GM12878 (cell line): ENCODE measurements at regions not wholly inside any gene's neighbourhood (a gene's known extent, or its start where the extent isn't known, plus 50 kb on each side); places are given as distances from the start of the nearest gene placed in this dataset.

ENCODE experiments used
- ATAC-seq: fragments of 200-7000 bp; cut with Tn5 transposase; 3 replicates; pipeline ENCODE4 v1.9.1; 2020; ENCODE audit warnings: mild to moderate bottlenecking, moderate library complexity
- BruUV-seq: library from RNA; stranded (reverse); fragments of 400-500 nt; replicated peaks from 2 replicates; lab custom pipeline; 2021; lab: Mats Ljungman, UMichigan
- CTCF ChIA-PET: fragments of 300-600 bp; sonication (Branson Sonifier 250); formaldehyde crosslinking; extraction: SDS; loops from one replicate; lab custom pipeline; 2021; ENCODE audit warnings: inconsistent platforms; lab: Yijun Ruan, JAX
- POLR2A ChIA-PET: fragments of 350-600 bp; formaldehyde crosslinking; extraction: SDS; loops from one replicate; lab custom pipeline; 2021; ENCODE audit warnings: inconsistent platforms; lab: Charles Lee
- RAD21 ChIA-PET: fragments of 300-600 bp; sonication (Branson Sonifier 250); formaldehyde crosslinking; loops from one replicate; lab custom pipeline; 2023; ENCODE audit warnings: antibody characterized with exemption; ENCODE audit not compliant: unreplicated experiment; lab: Charles Lee
- SMC1A ChIA-PET: fragments of 300-600 bp; sonication (Branson Sonifier 250); formaldehyde crosslinking; loops from one replicate; lab custom pipeline; 2023; ENCODE audit not compliant: unreplicated experiment, uncharacterized antibody; lab: Charles Lee
- DNase-seq: peaks from one replicate; pipeline ENCODE4 v3.0.0-alpha.2; 2011; ENCODE audit warnings: low read depth, low spot score
- FAIRE-seq: peaks from 3 replicates; lab custom pipeline; 2011; peaks lifted over from hg19 to GRCh38; lab: Jason Lieb, UNC
- H2AFZ ChIP-seq: 2 replicates; pipeline ENCODE4 v1.6.0; 2011; ENCODE audit warnings: low read depth, low read length, control low read depth; ENCODE audit not compliant: control insufficient read depth
- H3K27ac ChIP-seq: 2 replicates; pipeline ENCODE4 v1.5.1; 2011; ENCODE audit warnings: control low read depth; ENCODE audit not compliant: control insufficient read depth, insufficient read depth
- H3K27me3 ChIP-seq, 2 experiments: replicated peaks in 1 of 2; 2 replicates each; pipeline versions ENCODE4 v1.6.0 to v1.6.1; 2011; ENCODE audit warnings: low read length in 1 of 2; ENCODE audit not compliant: control insufficient read depth in 2 of 2, insufficient read depth in 2 of 2
- H3K36me3 ChIP-seq, 2 experiments: 2 replicates each; pipeline ENCODE4 v1.5.1; 2011; ENCODE audit warnings: low read length in 1 of 2; ENCODE audit not compliant: control insufficient read depth in 2 of 2, insufficient read depth in 2 of 2
- H3K4me1 ChIP-seq: 2 replicates; pipeline ENCODE4 v1.6.1; 2011; ENCODE audit warnings: mild to moderate bottlenecking, low read length, moderate library complexity, mixed read lengths; ENCODE audit not compliant: control insufficient read depth, insufficient read depth
- H3K4me2 ChIP-seq: 2 replicates; pipeline ENCODE4 v1.6.0; 2011; ENCODE audit warnings: control low read depth; ENCODE audit not compliant: control insufficient read depth, insufficient read depth
- H3K4me3 ChIP-seq: fragments of 200-600 bp; sonication (generic); 2 replicates; pipeline ENCODE4 v1.5.1; 2016
- H3K79me2 ChIP-seq: 2 replicates; pipeline ENCODE4 v1.6.0; 2011; ENCODE audit warnings: low read length; ENCODE audit not compliant: control insufficient read depth, insufficient read depth
- H3K9ac ChIP-seq: 2 replicates; pipeline ENCODE4 v1.8.0; 2011; ENCODE audit warnings: low read length, control low read depth, mixed read lengths; ENCODE audit not compliant: control insufficient read depth, insufficient read depth
- H3K9me3 ChIP-seq: replicated peaks from 3 replicates; pipeline ENCODE4 v1.5.1; 2011; ENCODE audit warnings: mild to moderate bottlenecking, low read length; ENCODE audit not compliant: control insufficient read depth, insufficient read depth
- H4K20me1 ChIP-seq: 2 replicates; pipeline ENCODE4 v1.6.0; 2011; ENCODE audit not compliant: control insufficient read depth, insufficient read depth
- BRCA1 ChIP-seq: IDR thresholded peaks from 2 replicates; pipeline ENCODE4 v1.6.1; 2011; ENCODE audit warnings: low read depth, low read length, improper control_type of control experiment
- SREBF1 ChIP-seq: IDR thresholded peaks from 2 replicates; pipeline ENCODE4 v1.6.1; 2012; ENCODE audit warnings: mild to moderate bottlenecking, low read length
- SRF ChIP-seq, 2 experiments: IDR thresholded peaks; 2 replicates each; pipeline ENCODE4 v1.6.1; 2011; ENCODE audit warnings: low read depth in 2 of 2, low read length in 2 of 2, mild to moderate bottlenecking in 1 of 2, moderate library complexity in 1 of 2
- SUPT20H ChIP-seq: IDR thresholded peaks from 2 replicates; pipeline ENCODE4 v1.6.1; 2011; ENCODE audit warnings: low read depth, mild to moderate bottlenecking, low read length, moderate library complexity, borderline replicate concordance; ENCODE audit not compliant: control insufficient read depth
- TCF12 ChIP-seq: IDR thresholded peaks from 2 replicates; pipeline ENCODE4 v1.6.1; 2011; ENCODE audit warnings: low read depth, mild to moderate bottlenecking, low read length
- WGBS: methylation state at CpG from one replicate; pipeline ENCODE4 v1.1.6; 2016; ENCODE audit warnings: low lambda C conversion rate; ENCODE audit not compliant: insufficient replicate concordance, insufficient coverage; ENCODE audit errors: missing lambda C conversion rate; 5-methylcytosine and 5-hydroxymethylcytosine counted together
- in situ Hi-C: fragments of 300-500 bp; cut with MboI; formaldehyde crosslinking; loops from 9 replicates; pipeline ENCODE4 v1.14.3; 2018; ENCODE audit warnings: mixed read lengths
- intact Hi-C: fragments of 100-400 bp; cut with micrococcal nuclease; formaldehyde crosslinking; loops from one replicate; pipeline ENCODE4 v1.14.2; 2022; ENCODE audit not compliant: unreplicated experiment
- TF ChIP-seq, protein P1 (sequence below): fragments of 450-650 bp; IDR thresholded peaks from 2 replicates; pipeline ENCODE4 v1.6.1; 2016; ENCODE audit warnings: mild to moderate bottlenecking, moderate library complexity, borderline replicate concordance
- TF ChIP-seq, protein P2 (sequence below): IDR thresholded peaks from 2 replicates; pipeline ENCODE4 v1.6.1; 2011; ENCODE audit warnings: mild to moderate bottlenecking, low read depth, low read length, moderate library complexity; ENCODE audit not compliant: insufficient replicate concordance
- TF ChIP-seq, protein P3 (sequence below): fragments of 450-650 bp; IDR thresholded peaks from 2 replicates; pipeline ENCODE4 v1.6.1; 2017; ENCODE audit warnings: mild to moderate bottlenecking

DNA sequence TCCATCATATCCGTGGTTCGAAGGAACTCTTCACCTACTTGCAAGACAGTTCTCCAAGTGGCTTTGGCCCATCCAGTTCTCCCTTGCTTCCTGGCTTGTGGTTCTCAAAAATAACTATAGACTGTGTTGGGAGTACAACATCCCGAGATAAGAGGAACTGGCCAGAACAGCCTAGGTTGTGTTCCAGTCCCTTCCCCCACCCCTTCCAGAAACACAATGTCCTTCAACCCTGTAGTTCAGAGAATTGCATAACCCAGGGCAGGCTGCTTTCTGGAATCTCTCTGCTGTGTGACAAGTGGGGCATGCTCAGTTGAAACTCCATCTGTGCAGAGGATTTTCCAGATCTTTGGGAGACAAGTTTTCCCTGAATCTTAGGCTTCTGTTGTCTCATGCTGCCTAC is 206.5 kb downstream of the PCDH10 start:
- RAD21 ChIA-PET = no interaction called here
- Histone ChIP-seq H3K79me2 (no peaks in the 10 kb centered on the region), H3K27me3 (no peaks in the 10 kb centered on the region), H3K4me3 (no peak overlapping the region), H3K27ac (no peak overlapping the region), H3K4me2 (no peak overlapping the region), H4K20me1 (no peaks in the 10 kb centered on the region), H2AFZ (no peak overlapping the region), H3K36me3 (no peaks in the 10 kb centered on the region), H3K9ac (no peak overlapping the region), H3K9me3 (no peaks in the 10 kb centered on the region), H3K4me1 (no peaks in the 10 kb centered on the region)
- SMC1A ChIA-PET = no interaction called here
- POLR2A ChIA-PET = no interaction called here
- TF ChIP-seq SREBF1 = no peak
- TF ChIP-seq BRCA1 = no peak
- TF ChIP-seq, protein P1, sequence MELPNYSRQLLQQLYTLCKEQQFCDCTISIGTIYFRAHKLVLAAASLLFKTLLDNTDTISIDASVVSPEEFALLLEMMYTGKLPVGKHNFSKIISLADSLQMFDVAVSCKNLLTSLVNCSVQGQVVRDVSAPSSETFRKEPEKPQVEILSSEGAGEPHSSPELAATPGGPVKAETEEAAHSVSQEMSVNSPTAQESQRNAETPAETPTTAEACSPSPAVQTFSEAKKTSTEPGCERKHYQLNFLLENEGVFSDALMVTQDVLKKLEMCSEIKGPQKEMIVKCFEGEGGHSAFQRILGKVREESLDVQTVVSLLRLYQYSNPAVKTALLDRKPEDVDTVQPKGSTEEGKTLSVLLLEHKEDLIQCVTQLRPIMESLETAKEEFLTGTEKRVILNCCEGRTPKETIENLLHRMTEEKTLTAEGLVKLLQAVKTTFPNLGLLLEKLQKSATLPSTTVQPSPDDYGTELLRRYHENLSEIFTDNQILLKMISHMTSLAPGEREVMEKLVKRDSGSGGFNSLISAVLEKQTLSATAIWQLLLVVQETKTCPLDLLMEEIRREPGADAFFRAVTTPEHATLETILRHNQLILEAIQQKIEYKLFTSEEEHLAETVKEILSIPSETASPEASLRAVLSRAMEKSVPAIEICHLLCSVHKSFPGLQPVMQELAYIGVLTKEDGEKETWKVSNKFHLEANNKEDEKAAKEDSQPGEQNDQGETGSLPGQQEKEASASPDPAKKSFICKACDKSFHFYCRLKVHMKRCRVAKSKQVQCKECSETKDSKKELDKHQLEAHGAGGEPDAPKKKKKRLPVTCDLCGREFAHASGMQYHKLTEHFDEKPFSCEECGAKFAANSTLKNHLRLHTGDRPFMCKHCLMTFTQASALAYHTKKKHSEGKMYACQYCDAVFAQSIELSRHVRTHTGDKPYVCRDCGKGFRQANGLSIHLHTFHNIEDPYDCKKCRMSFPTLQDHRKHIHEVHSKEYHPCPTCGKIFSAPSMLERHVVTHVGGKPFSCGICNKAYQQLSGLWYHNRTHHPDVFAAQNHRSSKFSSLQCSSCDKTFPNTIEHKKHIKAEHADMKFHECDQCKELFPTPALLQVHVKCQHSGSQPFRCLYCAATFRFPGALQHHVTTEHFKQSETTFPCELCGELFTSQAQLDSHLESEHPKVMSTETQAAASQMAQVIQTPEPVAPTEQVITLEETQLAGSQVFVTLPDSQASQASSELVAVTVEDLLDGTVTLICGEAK = no peak
- TF ChIP-seq, protein P2, sequence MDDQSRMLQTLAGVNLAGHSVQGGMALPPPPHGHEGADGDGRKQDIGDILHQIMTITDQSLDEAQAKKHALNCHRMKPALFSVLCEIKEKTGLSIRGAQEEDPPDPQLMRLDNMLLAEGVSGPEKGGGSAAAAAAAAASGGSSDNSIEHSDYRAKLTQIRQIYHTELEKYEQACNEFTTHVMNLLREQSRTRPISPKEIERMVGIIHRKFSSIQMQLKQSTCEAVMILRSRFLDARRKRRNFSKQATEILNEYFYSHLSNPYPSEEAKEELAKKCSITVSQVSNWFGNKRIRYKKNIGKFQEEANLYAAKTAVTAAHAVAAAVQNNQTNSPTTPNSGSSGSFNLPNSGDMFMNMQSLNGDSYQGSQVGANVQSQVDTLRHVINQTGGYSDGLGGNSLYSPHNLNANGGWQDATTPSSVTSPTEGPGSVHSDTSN = no peak
- no peak for TF ChIP-seq SRF (IDR thresholded peaks at IDR 0.05; ENCODE audit: low read depth in 2 of 2, low read length in 2 of 2)
- TF ChIP-seq SUPT20H = no peak
- no peak for TF ChIP-seq TCF12
- TF ChIP-seq, protein P3, sequence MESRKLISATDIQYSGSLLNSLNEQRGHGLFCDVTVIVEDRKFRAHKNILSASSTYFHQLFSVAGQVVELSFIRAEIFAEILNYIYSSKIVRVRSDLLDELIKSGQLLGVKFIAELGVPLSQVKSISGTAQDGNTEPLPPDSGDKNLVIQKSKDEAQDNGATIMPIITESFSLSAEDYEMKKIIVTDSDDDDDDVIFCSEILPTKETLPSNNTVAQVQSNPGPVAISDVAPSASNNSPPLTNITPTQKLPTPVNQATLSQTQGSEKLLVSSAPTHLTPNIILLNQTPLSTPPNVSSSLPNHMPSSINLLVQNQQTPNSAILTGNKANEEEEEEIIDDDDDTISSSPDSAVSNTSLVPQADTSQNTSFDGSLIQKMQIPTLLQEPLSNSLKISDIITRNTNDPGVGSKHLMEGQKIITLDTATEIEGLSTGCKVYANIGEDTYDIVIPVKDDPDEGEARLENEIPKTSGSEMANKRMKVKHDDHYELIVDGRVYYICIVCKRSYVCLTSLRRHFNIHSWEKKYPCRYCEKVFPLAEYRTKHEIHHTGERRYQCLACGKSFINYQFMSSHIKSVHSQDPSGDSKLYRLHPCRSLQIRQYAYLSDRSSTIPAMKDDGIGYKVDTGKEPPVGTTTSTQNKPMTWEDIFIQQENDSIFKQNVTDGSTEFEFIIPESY = no peak
- CTCF ChIA-PET = no interaction called here
- in situ Hi-C loops (no loop called here), intact Hi-C loops (no loop called here)
- DNase-seq (no peak), ATAC-seq (no peak), FAIRE-seq (no peak)
- BruUV-seq = no TSS peak
- WGBS = 52% methylated on average over 3 of the region's 3 CpGs
